ENCODE measurements at regions not wholly inside any gene's neighbourhood (a gene's known extent, or its start where the extent isn't known, plus 50 kb on each side); places are given as distances from the start of the nearest gene placed in this dataset.

DNA sequence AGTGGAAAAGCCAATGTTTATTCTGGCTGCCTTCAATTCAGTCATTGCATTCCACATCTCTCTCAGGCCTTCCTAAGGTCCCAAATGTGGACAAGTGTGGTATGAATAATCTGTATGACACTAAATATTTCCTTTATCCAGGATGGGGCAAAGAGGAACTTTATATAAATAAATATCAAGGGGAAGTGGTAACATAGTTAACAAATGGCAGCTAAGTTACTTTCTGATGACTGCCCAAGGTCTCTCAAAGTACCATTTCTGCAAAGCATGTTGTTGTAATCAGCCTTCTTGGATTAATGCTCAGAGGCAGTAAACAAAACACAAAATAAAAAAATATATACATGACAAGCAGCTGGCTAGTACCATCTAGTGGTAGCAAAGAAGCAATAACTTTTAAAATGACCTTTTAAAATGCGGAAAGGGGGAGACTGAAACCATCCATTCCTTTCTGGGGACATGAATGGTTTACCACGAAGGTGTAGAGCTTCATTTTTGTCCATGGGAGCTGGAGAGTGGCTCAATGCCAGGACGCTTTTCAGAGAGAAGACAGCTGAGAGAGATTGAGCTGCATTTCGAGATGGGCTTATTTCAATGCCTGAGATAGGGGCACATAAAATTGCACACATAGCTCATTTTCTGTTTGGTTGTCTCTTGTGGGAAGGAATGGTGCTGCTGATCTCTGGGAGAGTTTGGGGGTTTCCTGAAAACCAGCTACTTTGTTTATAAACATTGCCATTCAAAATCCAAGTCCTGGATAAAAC is 259.2 kb downstream of the RFC3 start:
- H3K27ac ChIP-seq, result no peak overlapping the region
- 7 to 19% methylated on average over 4 of the region's 4 CpGs for WGBS, 2 donors
- no peaks in the 10 kb centered on the region for H3K36me3 ChIP-seq
- TF ChIP-seq, protein P1, sequence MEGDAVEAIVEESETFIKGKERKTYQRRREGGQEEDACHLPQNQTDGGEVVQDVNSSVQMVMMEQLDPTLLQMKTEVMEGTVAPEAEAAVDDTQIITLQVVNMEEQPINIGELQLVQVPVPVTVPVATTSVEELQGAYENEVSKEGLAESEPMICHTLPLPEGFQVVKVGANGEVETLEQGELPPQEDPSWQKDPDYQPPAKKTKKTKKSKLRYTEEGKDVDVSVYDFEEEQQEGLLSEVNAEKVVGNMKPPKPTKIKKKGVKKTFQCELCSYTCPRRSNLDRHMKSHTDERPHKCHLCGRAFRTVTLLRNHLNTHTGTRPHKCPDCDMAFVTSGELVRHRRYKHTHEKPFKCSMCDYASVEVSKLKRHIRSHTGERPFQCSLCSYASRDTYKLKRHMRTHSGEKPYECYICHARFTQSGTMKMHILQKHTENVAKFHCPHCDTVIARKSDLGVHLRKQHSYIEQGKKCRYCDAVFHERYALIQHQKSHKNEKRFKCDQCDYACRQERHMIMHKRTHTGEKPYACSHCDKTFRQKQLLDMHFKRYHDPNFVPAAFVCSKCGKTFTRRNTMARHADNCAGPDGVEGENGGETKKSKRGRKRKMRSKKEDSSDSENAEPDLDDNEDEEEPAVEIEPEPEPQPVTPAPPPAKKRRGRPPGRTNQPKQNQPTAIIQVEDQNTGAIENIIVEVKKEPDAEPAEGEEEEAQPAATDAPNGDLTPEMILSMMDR (IDR thresholded peaks at IDR 0.05), result peak in 3 of 4 donors; percentile 18 to 45 (median 32)
- no peaks in the 10 kb centered on the region for H3K27me3 ChIP-seq
- H3K4me3 ChIP-seq, result no peak overlapping the region
- intact Hi-C loops (cut with DNase I), result no loop called here
- no peaks in the 10 kb centered on the region for H3K9me3 ChIP-seq
- DNase-seq (no peak), ATAC-seq (peak in 3 of 4 donors; percentile 53 to 61 (median 60)), FAIRE-seq (no peak)
- no peaks in the 10 kb centered on the region for H3K4me1 ChIP-seq

DNA sequence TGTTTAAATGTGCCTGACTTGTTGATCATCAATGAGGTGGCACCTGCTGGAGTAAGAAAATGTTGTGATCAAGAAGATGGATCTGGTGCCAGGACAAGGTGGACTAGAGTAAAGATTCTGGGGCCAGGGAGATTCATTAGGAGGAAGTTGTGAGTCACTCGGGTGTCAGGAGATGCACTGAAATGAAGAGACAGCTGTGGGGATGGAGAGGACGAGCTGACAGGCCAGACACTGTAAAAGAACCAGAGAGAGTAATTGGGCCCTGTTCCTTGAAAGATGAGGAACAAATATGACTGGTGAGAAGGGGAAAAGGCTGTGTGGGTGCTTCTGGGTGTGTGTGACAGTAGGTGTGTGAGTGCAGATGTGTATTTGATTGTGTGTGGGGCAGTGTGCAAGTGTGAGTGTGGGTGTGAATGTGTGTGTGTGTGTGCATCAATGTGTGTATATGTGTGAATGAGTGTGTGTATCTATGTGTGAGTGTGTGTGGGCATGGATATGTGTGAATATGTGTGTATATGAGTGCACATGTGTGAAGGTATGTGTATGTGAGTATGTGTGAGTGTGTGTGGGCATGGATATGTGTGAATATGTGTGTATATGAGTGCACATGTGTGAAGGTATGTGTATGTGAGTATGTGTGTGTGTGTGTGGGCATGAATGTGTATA is 260.5 kb downstream of the RFC3 start:
- intact Hi-C loops (cut with DNase I), result no loop called here
- Histone ChIP-seq H3K27me3 (no peaks in the 10 kb centered on the region), H3K4me1 (no peaks in the 10 kb centered on the region), H3K27ac (no peak overlapping the region), H3K9me3 (no peaks in the 10 kb centered on the region), H3K4me3 (no peak overlapping the region), H3K36me3 (no peaks in the 10 kb centered on the region)
- no peak for FAIRE-seq
- no peak for ATAC-seq
- 52 to 63% methylated on average over 2 of the region's 2 CpGs for WGBS, 2 donors
- TF ChIP-seq, protein P1 (IDR thresholded peaks at IDR 0.05), result no peak
- DNase-seq, result no peak

DNA sequence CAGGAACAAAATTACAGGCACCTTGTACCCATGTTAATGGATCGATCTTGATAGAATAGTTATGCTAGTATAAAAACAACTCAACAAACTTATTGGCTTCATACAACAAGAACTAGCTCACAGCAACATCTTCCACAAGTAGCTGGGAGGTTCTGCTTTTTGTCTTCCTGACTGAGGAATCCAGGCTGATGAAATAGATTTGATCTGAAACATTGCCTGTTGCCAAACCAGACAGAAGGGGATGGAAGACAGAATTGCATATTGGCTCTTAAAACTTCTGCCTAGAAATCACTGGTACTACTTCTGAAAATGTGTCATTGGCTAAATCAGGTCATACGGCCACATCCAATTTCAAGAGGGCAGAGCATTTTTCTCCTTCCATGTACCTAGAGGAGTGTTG is 267.3 kb downstream of the RFC3 start:
- Histone ChIP-seq H3K4me3 (no peak overlapping the region), H3K9me3 (no peaks in the 10 kb centered on the region), H3K27me3 (no peaks in the 10 kb centered on the region), H3K4me1 (no peaks in the 10 kb centered on the region), H3K36me3 (no peaks in the 10 kb centered on the region), H3K27ac (no peak overlapping the region)
- DNase-seq (no peak), FAIRE-seq (no peak), ATAC-seq (no peak)
- 85% methylated on average over 2 of the region's 2 CpGs for WGBS, 2 donors
- TF ChIP-seq, protein P1 (IDR thresholded peaks at IDR 0.05), result no peak
- intact Hi-C loops (cut with DNase I), result no loop called here

DNA sequence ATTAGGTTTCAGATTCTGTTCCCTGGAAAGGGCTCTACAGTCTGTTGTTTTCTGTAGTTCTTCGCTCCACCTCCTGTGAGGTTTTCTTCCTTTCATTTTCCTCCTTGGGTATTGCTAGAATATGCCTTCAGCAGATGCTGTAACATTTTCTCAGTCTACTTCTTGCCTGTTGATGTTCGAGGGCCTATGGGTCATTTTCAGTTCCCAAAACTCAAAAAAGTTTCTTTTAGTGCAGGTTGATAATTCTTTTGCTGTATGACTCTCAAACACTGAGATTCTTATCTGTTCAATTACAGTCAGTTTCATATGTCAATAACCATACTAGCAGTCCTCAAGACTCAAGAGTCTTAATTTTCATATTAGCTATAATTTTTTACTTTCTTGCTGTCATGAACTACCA is 268.3 kb downstream of the RFC3 start:
- H3K4me1 ChIP-seq, result no peaks in the 10 kb centered on the region
- no peak for FAIRE-seq
- intact Hi-C loops (cut with DNase I), result no loop called here
- no peaks in the 10 kb centered on the region for H3K27me3 ChIP-seq
- no peaks in the 10 kb centered on the region for H3K36me3 ChIP-seq
- WGBS, 2 donors, result 86 to 90% methylated on average over 2 of the region's 2 CpGs
- TF ChIP-seq, protein P1 (IDR thresholded peaks at IDR 0.05), result no peak
- DNase-seq, result no peak
- no peak overlapping the region for H3K4me3 ChIP-seq
- no peaks in the 10 kb centered on the region for H3K9me3 ChIP-seq
- ATAC-seq, result no peak
- H3K27ac ChIP-seq, result no peak overlapping the region

DNA sequence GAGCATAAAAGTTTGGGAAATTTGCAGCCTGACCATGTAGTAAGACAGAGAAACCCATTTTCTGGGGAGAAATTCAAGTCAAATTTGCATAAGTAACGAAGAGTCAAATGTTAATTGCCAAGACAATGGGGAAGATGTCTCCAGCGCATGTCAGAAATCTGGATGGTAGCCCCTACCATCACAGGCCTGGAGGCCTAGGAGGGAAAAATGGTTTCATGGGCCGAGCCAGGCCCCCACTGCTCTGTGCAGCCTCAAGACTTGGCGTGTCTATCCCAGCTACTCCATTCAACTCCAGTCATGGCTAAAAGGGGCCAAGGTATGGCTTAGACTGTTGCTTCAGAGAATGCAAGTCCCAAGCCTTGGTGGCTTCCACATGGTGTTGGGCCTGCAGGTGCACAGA is 269.8 kb downstream of the RFC3 start:
- FAIRE-seq, result no peak
- no peaks in the 10 kb centered on the region for H3K27me3 ChIP-seq
- no peak overlapping the region for H3K27ac ChIP-seq
- no peaks in the 10 kb centered on the region for H3K36me3 ChIP-seq
- intact Hi-C loops (cut with DNase I), result no loop called here
- TF ChIP-seq, protein P1 (IDR thresholded peaks at IDR 0.05), result no peak
- no peaks in the 10 kb centered on the region for H3K4me1 ChIP-seq
- H3K9me3 ChIP-seq, result no peaks in the 10 kb centered on the region
- DNase-seq, result no peak
- H3K4me3 ChIP-seq, result no peak overlapping the region
- ATAC-seq, result no peak
- 88 to 94% methylated on average over 4 of the region's 4 CpGs for WGBS, 2 donors

Measured in pancreas (tissue), 10 donors.